NK-92 treated with Interleukin-12 subunit alpha and Interleukin-12 subunit beta, amount 100 ng/mL, for 24 hours (cell line): ENCODE measurements at regions not wholly inside any gene's neighbourhood (a gene's known extent, or its start where the extent isn't known, plus 50 kb on each side); places are given as distances from the start of the nearest gene placed in this dataset.

Experiments
- DNase-seq: peaks from one replicate; lab custom pipeline; 2025; lab: John Stamatoyannopoulos, UW

GRCh38 chr2:510839-511238, 166.4 kb downstream of the TMEM18 start:
- no peak for DNase-seq

- no peak for DNase-seq
Measured at GRCh38 chr2:509888-510287, 167.3 kb downstream of the TMEM18 start.

- DNase-seq: no peak
Measured at GRCh38 chr2:508121-508520, 169.1 kb downstream of the TMEM18 start.

- DNase-seq: no peak
Measured at GRCh38 chr2:506866-507265, 170.3 kb downstream of the TMEM18 start.

- DNase-seq: no peak
Measured at GRCh38 chr2:506451-506850, 170.8 kb downstream of the TMEM18 start.

GRCh38 chr2:505941-506340, 171.3 kb downstream of the TMEM18 start:
- DNase-seq: no peak

GRCh38 chr2:503288-503999, 173.8 kb downstream of the TMEM18 start:
- no peak for DNase-seq

GRCh38 chr2:502831-503230, 174.4 kb downstream of the TMEM18 start:
- no peak for DNase-seq

GRCh38 chr2:501667-502066, 175.5 kb downstream of the TMEM18 start:
- no peak for DNase-seq

- no peak for DNase-seq
Measured at GRCh38 chr2:501130-501529, 176.1 kb downstream of the TMEM18 start.

GRCh38 chr2:499726-500125, 177.5 kb downstream of the TMEM18 start:
- no peak for DNase-seq

GRCh38 chr2:498493-499178, 178.6 kb downstream of the TMEM18 start:
- DNase-seq: no peak

GRCh38 chr2:497770-498492, 179.3 kb downstream of the TMEM18 start:
- no peak for DNase-seq

- DNase-seq: no peak
Measured at GRCh38 chr2:496729-497128, 180.5 kb downstream of the TMEM18 start.

- DNase-seq: no peak
Measured at GRCh38 chr2:495745-496275, 181.4 kb downstream of the TMEM18 start.

- no peak for DNase-seq
Measured at GRCh38 chr2:494853-495252, 182.4 kb downstream of the TMEM18 start.

- DNase-seq: no peak
Measured at GRCh38 chr2:493228-493627, 184.0 kb downstream of the TMEM18 start.

- DNase-seq: no peak
Measured at GRCh38 chr2:492178-492577, 185.0 kb downstream of the TMEM18 start.

- DNase-seq: no peak
Measured at GRCh38 chr2:489838-490237, 187.4 kb downstream of the TMEM18 start.

GRCh38 chr2:489084-489483, 188.1 kb downstream of the TMEM18 start:
- no peak for DNase-seq

GRCh38 chr2:487186-488079, 189.8 kb downstream of the TMEM18 start:
- DNase-seq: no peak

GRCh38 chr2:486371-486770, 190.8 kb downstream of the TMEM18 start:
- DNase-seq: no peak
